Kidney glomerular epithelial cell (primary cell): ENCODE measurements at regions not wholly inside any gene's neighbourhood (a gene's known extent, or its start where the extent isn't known, plus 50 kb on each side); places are given as distances from the start of the nearest gene placed in this dataset.

Source experiments
- DNase-seq: peaks from one replicate; lab custom pipeline; 2025; lab: John Stamatoyannopoulos, UW

DNA sequence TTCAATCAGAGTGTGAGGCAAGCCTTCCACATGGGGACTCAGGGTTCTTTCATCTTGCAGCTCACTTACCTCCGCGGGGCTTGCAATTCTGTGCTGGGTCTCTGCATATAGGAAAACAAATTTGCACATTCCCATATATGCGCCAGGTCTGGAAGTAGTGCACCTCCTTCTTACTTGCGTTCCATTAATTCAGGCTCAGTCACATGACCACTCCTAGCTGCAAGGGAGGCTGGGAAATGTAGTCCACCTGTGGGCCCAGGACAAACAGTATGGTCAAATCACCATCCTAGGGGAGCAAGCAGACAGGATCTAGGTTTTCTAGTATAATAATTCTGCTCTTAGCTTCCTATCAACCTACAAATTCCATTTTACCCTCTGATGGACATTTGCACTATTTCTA, 160.4 kb downstream of the AACS start:
- DNase-seq = no peak

DNA sequence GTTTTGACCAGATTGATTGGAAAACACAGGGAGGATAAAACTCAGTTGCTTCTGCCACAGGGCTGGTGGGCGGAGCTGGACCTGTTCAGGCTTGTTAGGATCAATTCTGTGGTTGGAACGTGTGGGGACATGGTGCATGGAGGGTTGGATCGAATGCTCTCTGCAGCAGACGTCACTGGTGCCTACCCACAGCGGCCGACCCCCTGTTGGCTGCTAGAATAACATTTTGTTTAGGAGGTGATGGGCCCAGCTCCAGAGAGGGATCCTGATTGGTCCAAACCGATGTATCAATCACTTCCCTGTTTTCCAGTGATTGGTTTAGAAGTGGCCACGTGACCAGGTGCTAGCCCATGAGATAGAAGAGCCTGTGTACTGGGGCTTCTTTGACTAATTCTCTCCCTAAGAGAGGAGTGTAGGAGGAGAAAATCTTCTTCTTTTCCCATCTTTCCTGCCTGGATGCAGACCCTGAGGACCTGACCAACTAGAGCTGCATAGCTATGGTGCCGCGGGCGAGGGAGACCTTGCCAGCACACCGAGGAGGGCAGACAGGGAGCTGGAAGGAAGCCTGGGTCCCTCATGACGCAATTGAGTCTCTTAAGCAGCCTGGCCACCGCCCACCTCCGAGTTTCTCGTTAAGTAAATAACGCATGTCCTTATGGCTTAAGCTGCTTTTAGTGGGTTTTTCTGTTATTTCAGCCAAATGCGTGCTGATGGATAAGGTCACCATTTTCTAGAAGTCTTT, 163.5 kb downstream of the AACS start:
- no peak for DNase-seq

DNA sequence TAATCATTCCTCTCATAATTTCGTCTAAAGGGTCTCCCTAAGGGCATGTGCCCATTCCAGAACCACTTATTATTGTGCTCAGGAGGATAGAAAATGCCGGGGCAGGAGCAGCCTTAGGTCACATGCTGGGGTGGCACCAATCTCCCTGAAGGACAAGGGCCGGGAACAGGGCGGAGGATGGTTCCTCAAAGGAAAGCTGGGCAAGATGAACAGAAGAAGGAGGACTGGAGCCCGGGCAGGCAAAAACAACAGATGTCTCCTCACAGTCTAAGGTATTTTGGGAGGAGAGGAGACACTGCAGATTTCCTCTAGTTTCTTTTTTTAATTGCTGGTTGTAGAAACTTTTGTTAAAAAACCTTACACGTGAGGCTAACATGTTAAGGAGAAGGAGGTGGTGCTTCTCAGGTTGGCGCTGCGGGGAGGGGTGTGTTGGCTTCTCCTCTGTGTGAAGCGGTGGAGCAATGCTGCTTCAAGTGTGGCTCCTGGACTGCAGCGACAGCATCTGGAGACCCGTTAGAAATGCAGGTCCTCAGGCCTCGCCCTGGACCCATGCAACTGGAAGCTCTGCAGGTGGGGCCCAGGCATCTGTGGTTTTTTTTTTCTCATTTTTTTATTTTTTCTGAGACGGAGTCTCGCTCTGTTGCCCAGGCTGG, 164.8 kb downstream of the AACS start:
- no peak for DNase-seq

DNA sequence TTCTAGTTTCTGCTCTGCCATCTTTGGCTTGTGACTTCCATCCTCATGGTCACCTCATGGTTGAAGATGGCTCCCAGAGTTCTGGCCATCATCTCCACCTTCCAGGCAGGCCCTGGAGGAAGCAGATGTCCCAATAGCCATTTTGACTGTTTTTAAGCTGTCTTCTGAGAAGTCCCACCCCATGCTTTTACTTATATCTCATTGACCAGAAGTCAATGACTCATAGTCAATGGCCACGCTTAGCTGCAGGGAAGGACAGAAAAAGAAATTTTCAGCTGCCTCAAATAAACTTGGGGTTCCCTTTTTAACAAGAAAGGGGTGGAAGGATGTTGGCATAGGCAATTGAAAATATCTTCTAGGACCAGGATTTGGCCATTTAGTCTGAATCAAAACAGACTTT, 168.1 kb downstream of the AACS start:
- no peak for DNase-seq

DNA sequence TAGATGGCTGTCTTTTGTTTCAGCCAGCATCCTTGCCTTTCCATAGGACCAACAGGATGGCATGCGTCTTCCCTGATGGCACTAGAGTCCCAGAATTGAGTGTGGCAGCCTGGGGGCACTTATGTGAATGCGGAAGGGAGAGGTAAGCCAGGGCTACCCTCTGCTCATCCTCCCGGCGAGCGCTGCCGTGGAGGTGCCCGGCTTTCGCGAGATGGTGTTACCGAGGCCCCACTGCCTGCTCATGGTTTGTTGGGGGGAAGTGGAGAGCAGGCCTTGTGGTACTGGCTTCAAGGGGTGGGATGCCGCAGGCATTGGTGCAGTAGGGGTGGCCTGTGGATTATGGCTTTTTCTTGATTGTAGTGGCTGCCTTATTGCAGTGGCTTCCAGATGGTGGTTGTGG, 174.3 kb downstream of the AACS start:
- DNase-seq = no peak

DNA sequence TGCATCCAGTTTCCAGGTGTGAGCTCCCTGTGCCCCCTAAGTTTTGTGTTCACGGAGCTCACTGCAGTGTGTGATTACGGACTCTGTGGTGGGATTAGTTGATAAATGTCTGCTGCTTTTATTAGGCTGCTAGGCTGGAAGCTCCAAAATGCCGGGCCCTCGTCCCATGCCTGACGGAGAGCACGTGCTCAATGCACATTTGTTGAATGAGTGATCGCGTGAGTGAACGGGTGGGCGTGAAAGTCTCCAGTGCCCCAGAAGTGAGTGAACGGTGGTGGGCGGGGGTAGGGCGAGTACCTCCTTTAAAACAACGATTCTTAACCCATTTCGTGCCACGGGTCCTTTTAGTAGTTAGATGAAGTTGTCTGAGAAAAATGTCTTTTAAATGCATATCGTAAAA, 175.5 kb downstream of the AACS start:
- no peak for DNase-seq

DNA sequence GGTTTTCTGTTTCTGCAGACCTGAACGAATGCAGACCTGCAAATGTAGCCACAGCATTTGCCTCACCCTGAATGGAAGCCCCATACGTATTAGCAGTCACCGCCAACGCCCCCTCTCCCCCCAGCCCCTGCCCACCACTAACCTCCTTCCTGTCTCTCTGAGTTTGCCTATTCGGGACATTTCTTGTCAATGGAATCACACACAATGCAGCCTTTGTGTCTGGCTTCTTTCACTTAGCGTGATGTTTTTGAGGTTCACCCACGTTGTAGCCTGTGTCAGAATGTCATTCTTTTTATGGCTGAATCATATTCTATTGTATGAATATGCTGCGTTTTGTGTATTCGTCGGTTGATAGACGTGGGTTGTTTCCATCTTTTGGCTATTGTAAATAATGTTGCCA, 178.6 kb downstream of the AACS start:
- DNase-seq = no peak

DNA sequence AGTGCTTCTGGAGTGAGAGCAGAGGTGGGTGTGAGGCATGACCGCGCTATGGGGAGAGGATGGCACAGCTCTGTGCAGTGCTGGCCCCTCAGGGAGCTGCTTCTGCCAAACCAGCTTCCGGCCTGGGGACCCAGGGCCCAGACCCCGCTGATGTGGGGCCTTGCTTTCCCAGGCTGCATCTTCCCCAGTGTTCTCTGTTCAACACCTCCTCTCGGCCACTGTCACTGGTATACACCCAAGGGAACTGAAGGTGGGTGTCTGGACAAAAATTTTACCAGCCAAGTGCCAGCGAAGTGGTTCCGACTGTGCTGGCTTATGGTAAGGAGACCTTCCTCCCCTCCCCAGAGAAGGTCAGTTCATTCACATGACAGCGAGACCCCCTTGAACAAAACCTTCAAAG, 179.1 kb downstream of the AACS start:
- DNase-seq = no peak

DNA sequence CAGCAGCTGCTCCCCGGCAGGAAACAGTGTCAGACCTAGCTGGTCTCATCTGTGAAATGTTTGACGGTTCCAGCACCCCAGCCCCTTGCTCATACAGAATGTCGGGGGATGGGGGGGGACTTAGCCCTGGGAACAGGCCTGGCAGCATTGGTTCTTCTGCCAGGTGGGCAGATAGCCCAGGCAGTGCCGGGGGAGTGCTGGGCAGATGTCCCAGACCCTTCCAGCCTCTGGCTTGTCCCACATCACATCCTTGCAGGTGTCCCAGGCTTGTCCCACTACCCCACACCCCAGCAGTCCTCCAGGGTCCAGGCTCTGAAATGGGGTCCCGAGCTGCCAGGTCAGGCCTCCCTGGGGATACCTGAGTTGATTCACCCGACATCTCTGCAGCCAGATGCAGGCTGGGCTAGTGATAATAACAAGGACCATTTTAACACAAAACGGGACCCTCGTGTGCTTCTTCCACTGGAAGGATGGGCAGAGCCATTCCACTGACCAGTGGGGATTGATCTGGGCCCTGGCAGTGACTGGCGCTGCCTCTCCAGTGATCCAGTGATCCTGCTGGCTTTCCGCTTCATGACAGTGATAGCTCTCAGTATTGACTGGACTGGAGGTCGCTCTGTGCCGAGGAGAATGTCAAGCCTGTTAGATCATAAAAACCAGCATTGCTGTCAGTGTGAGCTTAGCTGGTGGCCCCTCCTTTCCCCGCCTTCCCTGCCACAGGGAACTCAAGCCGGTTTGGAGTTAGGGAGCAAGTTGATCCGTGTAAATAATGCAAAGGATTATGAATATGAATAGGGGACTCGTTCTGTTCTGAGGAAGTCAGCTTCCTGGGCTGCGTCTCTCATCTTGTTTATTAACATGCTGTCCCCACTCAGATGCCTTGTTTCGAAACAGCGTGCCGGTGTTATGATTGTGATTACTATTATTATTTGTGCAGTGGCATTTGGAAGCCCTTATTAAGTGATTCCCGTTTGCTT, 180.6 kb downstream of the AACS start:
- DNase-seq = no peak

DNA sequence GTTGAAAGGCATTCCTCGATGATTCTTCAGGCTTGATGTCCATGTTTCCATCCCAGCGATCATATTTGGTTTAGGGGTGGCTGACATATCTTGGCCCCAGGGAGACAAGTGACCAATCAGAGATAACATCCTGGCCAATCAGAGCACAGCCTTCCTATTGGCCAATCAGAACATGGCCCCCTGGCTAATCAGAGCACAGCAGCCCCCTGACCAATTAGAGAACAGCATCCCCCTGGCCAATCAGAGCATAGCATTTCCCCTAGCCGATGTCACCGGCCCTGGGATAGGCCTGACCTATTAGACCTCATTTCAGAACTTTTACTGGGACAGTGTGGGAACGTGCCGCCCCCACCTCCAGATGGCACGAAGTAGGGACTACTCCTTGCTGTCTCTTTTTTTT, 182.2 kb downstream of the AACS start:
- DNase-seq = no peak

DNA sequence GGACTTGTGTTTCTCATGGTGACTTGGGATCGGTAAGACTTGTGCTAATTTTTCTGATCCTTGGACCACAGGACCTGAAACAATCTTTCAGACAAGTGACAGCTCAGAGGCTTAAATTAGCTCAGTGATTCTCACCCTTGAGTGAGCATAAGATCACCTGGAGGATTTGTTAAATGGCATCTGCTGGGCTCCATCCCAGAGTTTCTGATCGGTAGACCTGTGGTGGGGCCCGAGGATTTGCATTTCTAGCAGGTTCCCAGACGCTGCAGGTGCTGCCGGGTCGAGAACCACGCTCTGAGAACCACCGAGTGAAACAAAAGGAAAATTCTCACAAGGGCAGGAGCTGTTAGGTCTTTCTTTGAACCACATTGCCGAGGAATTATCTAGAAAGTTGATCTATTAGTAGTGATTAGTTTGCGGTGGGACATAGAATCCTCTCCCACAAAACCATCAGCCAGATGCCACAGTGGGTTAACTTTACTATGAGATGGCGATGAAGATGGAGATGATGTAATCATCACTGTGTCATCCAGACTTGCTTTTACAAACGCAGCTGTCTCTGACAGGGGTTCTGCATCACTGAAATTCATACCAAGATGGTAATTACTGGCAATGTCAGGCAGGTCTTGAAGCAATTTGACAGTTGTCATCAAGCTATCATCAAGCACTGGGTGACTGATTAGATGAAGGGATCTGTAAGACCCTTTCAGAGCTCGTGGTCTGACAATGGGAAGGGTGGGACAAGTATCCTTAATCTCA, 184.0 kb downstream of the AACS start:
- DNase-seq = no peak

DNA sequence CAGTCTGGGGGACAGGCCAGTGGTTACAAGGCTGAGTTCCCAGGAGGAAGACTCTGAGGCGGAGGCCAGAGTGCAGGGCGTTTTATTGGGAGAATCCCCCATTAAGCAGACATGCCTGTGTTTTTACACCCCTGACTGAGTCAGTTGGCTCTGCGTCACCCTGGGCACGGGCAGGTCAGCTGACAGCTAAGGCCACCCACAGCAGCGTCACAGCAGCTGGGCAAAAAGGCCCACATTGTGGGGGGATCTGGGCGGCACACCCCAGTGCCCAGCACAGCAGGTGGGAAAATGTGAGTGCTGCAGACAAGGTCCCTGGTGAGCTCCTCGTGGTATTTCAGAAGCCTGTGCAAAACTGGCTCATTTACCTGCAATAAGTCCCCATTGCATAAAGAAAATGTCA, 184.7 kb downstream of the AACS start:
- no peak for DNase-seq

DNA sequence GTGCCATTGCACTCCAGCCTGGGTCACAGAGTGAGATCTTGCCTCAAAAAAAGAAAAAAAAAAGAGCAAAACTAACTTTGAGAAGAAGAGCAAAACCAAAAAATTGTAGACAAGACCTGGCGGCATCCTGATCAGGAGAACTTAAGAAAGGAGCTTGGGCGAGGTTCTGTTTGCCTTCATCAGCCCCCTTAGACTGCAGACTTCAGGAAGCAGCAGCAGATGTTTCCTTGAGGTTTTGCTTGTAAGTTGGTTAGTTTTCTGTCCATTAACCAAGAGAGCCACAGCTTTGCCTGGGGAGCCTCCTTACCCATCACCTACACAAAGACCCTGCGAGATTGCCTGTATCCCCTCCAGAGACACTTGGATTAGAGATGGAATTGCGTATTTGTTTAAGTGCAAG, 189.0 kb downstream of the AACS start:
- no peak for DNase-seq

DNA sequence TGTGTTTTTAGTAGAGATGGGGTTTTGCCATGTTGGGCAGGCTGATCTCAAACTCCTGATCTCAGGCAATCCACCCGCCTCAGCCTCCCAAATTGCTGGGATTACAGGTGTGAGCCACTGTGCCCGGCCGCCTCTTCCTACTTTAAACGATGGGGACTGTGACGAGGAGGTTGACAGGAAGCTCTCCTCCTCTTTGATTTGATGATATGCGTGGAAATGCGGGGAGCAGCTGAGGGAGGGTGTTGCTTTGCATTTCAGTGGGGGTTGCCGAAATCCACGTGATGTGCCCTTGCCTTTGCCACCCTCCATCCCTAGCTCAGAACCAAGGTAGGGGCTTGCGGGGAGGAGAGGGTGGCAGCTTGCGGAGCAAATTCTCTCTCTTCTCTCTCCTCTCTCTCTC, 189.6 kb downstream of the AACS start:
- no peak for DNase-seq

DNA sequence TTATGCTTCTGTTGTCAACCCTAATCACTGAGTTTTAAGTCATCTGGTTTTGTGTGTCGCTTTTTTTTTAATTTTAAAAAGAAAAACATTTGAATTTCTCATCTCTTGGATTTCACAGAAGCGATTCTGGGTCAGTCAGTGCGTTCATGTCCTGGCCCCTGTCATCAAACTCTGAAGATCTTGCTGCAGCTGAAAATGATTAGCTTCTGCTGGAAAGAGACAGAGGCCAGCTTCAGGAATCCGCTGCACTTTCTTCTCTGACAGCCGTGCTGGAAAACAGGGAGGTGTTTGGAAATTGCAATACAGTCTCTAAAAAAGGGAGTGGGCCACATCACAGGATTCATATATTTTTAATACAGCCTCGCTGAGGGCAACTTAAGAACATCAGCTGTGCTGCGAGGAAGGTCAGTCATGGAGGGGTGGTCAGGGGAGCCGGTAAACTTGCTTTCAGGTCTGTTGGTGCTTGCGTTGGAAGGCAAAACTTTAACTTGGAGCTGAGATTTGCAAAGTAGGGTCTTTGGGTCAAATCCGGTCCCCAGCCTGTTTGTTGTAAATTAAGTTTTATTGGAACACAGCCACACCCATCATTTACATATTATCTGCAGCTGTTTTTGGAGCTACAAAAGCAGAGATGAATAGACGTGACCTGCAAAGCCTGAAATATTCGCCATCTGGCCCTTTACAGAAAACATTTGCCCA, 190.8 kb downstream of the AACS start:
- DNase-seq = no peak

DNA sequence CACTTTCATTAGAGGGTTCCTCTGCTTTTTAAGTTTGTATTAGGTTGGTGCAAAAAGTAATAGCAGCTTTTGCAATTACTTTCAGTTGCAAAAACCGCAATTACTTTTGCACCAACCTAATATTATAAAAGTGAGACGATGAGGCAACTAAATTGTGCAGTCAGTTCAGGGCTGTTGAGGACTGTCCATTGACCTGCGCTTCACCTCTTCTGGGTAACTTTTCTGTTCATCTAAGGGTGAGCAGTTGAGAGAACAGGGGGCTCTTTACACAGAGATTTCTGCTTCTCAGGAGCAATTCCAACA, 191.3 kb downstream of the AACS start:
- no peak for DNase-seq

DNA sequence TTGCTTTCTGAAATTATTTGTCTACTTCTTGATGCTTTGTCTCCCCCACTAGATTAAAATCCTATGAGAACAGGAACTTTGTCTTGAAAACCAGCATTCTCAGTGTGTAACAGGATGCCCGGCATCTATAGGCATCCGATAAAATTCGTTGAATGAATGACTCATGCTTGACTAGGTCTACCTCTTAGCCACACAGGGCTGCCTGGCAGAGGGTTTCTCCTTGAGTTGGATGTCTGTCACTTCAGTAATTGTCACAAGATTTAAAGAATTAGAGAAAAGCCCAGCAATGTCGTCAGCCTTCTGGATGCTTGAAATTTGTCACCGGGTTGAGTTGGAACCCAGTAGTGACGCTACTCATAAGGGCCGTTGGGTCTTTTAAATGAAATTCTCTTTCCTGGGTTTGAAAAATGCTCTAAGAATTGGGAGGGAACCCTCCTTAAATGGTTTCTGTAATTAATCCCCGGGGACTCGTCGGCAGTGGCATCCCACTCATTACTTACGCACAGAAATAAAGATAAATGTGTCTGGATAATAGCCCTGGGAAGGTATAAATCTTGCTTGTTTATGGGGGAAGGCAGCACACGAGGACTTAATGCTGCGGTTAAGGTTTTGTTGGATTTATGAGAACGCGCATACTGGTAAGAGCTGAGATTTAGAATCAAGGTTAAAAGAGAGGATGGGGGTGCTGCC, 194.1 kb downstream of the AACS start:
- DNase-seq = no peak

DNA sequence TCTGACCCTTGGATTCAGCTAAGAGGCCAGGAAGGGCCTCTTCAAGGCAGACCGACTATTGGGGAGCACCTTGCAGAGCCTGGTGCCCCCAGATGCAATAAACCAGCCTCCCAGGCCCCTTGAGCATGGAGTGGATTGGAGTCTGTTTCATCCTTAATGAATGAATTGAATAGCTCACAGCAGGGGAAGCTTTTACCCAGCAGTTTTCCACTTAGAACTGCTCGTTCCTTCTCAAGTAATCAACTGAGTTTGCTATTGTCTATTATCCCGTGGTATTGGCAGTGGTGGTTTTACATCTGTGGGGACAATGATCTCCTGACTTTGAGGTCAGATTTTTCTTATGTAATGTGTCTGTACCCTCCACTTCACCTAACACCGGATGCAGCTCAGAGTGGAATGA, 197.6 kb downstream of the AACS start:
- DNase-seq = no peak

DNA sequence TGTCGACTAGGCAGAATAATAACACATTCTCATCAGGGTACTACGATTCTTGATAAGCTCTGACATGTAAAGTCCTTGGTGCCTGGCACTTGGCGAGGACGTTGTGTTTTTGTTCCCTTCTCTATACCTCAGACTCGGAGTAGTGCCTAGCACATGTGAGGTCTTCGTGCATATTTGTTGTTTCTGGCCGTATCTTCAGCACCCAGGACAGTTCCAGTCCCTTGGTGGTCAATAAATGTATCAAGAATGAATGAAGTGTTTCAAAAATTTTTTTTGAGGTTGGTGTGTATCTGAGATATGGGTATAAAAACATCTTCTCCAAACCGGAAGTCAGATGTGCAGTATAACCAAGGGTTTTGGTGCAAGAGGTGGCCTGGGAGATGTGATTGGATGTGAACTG, 198.2 kb downstream of the AACS start:
- no peak for DNase-seq

DNA sequence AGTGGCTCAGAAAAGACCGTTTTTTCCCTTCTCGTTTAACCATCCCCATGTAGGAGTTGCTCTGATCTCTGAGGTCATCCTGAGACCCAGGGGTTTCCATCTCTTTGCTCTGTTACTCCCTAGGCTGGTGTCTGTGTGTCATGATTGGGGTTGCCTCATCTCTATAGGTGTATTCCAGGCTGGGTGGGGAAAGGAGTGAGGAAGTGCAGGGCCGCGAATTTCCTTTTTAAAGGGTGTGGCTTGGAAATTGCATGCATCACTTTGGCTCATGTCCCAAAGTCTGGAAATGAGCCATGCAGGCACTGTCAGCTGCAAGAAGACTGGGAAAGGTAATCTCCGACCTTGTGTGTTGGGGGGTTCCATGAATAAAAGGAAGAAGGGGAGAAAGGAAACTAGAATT, 201.9 kb downstream of the AACS start:
- DNase-seq = no peak

DNA sequence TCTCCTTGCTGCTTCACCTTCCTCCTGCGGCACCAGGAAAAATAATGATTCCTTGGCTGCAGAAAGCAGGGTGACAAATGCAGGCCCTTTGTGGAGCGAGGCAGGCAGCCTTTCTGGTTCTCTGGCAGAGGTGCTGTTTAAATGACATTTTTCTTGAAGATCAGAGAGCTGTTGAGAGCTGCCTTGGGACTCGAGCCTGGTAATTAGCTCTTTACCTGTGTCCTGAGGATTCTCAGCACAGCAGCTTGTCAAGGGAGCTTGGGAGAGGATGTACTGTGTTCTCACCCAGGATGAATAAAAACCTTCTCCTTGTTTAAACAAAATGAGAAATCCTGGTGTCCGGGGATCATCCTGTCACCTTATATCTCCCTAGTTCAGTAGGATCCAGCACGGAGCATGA, 204.0 kb downstream of the AACS start:
- no peak for DNase-seq
